Type B pancreatic cell (in vitro differentiated cells): ENCODE measurements at regions not wholly inside any gene's neighbourhood (a gene's known extent, or its start where the extent isn't known, plus 50 kb on each side); places are given as distances from the start of the nearest gene placed in this dataset.
"Not testable (repeated sequence)": the region's sequence is repeated elsewhere in the genome, so short reads cannot be mapped to it uniquely, and the experiment has no call there.

Source experiments
- DNase-seq: peaks from one replicate; pipeline ENCODE4 v3.0.0; 2021; ENCODE audit warnings: mixed read lengths; ENCODE audit not compliant: unreplicated experiment; ENCODE audit errors: extremely low spot score
- H3K27ac Mint-ChIP-seq: 2 replicates; pipeline ENCODE4 v1.8.0; 2021; ENCODE audit warnings: mild to moderate bottlenecking, mixed read lengths
- H3K27me3 Mint-ChIP-seq: 2 replicates; pipeline ENCODE4 v1.8.0; 2021; ENCODE audit warnings: mixed read lengths
- H3K36me3 Mint-ChIP-seq: 2 replicates; pipeline ENCODE4 v1.8.0; 2021; ENCODE audit warnings: mixed read lengths
- H3K4me1 Mint-ChIP-seq: one replicate; pipeline ENCODE4 v1.8.0; 2021; ENCODE audit warnings: mixed read lengths; ENCODE audit not compliant: unreplicated experiment
- H3K4me3 Mint-ChIP-seq: 2 replicates; pipeline ENCODE4 v1.8.0; 2021; ENCODE audit warnings: mild to moderate bottlenecking, mixed read lengths
- H3K9me3 Mint-ChIP-seq: 2 replicates; pipeline ENCODE4 v1.8.0; 2021; ENCODE audit warnings: mixed read lengths
- CTCF ChIP-seq: fragments of 200-600 bp; sonication (generic); conservative IDR thresholded peaks from 2 replicates; pipeline ENCODE4 v1.5.0; 2021; ENCODE audit warnings: antibody characterized with exemption, mild to moderate bottlenecking

GRCh38 chr15:26224266-26224665, 361.1 kb upstream of the ATP10A start:
- Mint-ChIP-seq H3K9me3 (peaks cover 4% of the 10 kb centered on the region), H3K36me3 (no peaks in the 10 kb centered on the region), H3K4me3 (no peak overlapping the region), H3K4me1 (no peaks in the 10 kb centered on the region), H3K27me3 (no peaks in the 10 kb centered on the region), H3K27ac (no peak overlapping the region)
- DNase-seq: no peak
- no peak for TF ChIP-seq CTCF

GRCh38 chr15:26223720-26224119, 360.6 kb upstream of the ATP10A start:
- no peak for TF ChIP-seq CTCF
- H3K27me3 Mint-ChIP-seq: no peaks in the 10 kb centered on the region
- no peaks in the 10 kb centered on the region for H3K4me1 Mint-ChIP-seq
- DNase-seq: no peak
- H3K4me3 Mint-ChIP-seq: no peak overlapping the region
- no peak overlapping the region for H3K27ac Mint-ChIP-seq
- H3K36me3 Mint-ChIP-seq: no peaks in the 10 kb centered on the region
- peaks cover 4% of the 10 kb centered on the region for H3K9me3 Mint-ChIP-seq

GRCh38 chr15:26222781-26223180, 359.7 kb upstream of the ATP10A start:
- Mint-ChIP-seq H3K27me3 (no peaks in the 10 kb centered on the region), H3K4me3 (peak overlapping the region; percentile 47), H3K9me3 (peaks cover 4% of the 10 kb centered on the region), H3K4me1 (no peaks in the 10 kb centered on the region), H3K36me3 (no peaks in the 10 kb centered on the region), H3K27ac (peak overlapping the region; percentile 93)
- DNase-seq: no peak
- TF ChIP-seq CTCF: no peak

- H3K4me1 Mint-ChIP-seq, H3K27me3 Mint-ChIP-seq, H3K27ac Mint-ChIP-seq, H3K36me3 Mint-ChIP-seq, DNase-seq, H3K9me3 Mint-ChIP-seq, H3K4me3 Mint-ChIP-seq: not testable (repeated sequence)
These were observed 353.9 kb upstream of the ATP10A start for GRCh38 chr15:26217043-26217442.

GRCh38 chr15:26214290-26214689, 351.2 kb upstream of the ATP10A start:
- Mint-ChIP-seq H3K27me3 (peaks cover 7% of the 10 kb centered on the region), H3K4me3 (no peak overlapping the region), H3K4me1 (no peaks in the 10 kb centered on the region), H3K9me3 (no peaks in the 10 kb centered on the region), H3K27ac (no peak overlapping the region), H3K36me3 (no peaks in the 10 kb centered on the region)
- no peak for TF ChIP-seq CTCF
- DNase-seq: no peak

- H3K9me3 Mint-ChIP-seq: no peaks in the 10 kb centered on the region
- no peaks in the 10 kb centered on the region for H3K36me3 Mint-ChIP-seq
- no peak overlapping the region for H3K4me3 Mint-ChIP-seq
- peaks cover 7% of the 10 kb centered on the region for H3K27me3 Mint-ChIP-seq
- H3K27ac Mint-ChIP-seq: no peak overlapping the region
- no peak for DNase-seq
- H3K4me1 Mint-ChIP-seq: no peaks in the 10 kb centered on the region
- TF ChIP-seq CTCF: no peak
These were observed 350.3 kb upstream of the ATP10A start for GRCh38 chr15:26213427-26213826.
